RWPE1 (cell line): ENCODE measurements at regions not wholly inside any gene's neighbourhood (a gene's known extent, or its start where the extent isn't known, plus 50 kb on each side); places are given as distances from the start of the nearest gene placed in this dataset.

Experiments
- CTCF ChIA-PET: fragments of 350-600 bp; sonication (Branson Sonifier 250); formaldehyde crosslinking; extraction: SDS; loops from one replicate; lab custom pipeline; 2021; lab: Yijun Ruan, JAX
- POLR2A ChIA-PET: fragments of 400-600 bp; formaldehyde crosslinking; extraction: SDS; loops from one replicate; lab custom pipeline; 2020; ENCODE audit warnings: antibody characterized with exemption; ENCODE audit not compliant: low non-redundant PET; lab: Yijun Ruan, JAX
- DNase-seq: peaks from one replicate; pipeline ENCODE4 v3.0.0; 2012; ENCODE audit warnings: low spot score
- H3K27ac ChIP-seq: fragments of 450-650 bp; 2 replicates; pipeline ENCODE4 v1.5.1; 2017
- TF ChIP-seq, protein P1 (sequence below): fragments of 450-650 bp; conservative IDR thresholded peaks from 2 replicates; pipeline ENCODE4 v1.5.1; 2017; ENCODE audit warnings: low read depth, mild to moderate bottlenecking

DNA sequence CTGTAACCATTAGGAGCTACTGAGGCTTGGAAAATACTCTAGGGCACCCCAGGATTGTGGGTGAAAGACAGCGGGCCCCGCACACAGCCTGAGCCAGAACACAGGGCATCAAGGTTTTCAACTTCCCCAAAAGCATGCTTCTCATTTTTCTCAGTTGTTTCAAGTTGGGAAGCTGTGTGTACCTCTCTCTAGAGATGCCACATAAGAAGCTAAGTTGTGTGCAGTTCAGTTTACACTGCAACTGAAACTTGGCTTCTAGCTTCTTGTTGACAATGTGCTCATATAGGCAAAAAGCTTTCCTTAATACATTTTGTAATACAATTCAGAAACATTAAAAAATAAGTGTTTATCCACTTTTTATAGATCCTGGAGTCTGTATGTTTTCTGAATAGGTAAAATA, 88.1 kb upstream of the PTPRR start:
- POLR2A ChIA-PET = no interaction called here
- TF ChIP-seq, protein P1, sequence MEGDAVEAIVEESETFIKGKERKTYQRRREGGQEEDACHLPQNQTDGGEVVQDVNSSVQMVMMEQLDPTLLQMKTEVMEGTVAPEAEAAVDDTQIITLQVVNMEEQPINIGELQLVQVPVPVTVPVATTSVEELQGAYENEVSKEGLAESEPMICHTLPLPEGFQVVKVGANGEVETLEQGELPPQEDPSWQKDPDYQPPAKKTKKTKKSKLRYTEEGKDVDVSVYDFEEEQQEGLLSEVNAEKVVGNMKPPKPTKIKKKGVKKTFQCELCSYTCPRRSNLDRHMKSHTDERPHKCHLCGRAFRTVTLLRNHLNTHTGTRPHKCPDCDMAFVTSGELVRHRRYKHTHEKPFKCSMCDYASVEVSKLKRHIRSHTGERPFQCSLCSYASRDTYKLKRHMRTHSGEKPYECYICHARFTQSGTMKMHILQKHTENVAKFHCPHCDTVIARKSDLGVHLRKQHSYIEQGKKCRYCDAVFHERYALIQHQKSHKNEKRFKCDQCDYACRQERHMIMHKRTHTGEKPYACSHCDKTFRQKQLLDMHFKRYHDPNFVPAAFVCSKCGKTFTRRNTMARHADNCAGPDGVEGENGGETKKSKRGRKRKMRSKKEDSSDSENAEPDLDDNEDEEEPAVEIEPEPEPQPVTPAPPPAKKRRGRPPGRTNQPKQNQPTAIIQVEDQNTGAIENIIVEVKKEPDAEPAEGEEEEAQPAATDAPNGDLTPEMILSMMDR = no peak
- CTCF ChIA-PET = interaction anchor here (0.6 to 0.7 kb wide), 2 partner anchors 1084 to 1295 kb away, joined by 3 to 4 read pairs; no protein-coding TSS in a partner anchor
- DNase-seq = no peak
- H3K27ac ChIP-seq = no peak overlapping the region

DNA sequence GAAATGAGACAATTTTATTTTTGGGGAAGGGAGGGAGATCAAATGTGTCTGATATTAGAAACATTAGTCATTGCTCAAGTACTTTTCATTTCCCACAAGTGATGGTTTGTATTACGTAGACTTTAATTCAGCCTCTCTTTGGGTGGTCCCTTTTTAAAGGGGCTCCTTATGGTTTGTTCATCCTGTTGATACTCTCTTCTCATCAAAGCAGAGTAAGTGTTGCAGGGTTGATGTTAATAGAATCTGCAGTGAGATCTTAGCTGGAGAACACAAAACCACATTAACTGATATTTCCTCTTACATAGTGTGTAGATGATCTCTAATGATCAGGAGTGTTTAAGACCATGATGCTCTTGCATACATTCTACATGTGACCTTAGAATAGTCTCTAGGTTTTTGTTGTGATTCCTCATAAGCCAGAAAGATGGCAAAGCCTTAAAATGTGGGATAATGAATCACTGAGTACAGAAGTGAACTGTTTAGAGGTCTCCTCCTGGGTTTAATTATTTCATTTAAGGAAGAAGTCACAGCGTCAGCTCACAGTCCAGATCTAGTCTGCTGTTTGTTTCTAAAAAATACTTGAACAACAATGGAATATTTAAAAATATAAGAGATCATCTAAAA, 87.4 kb upstream of the PTPRR start:
- ChIA-PET POLR2A (no interaction called here), CTCF (interaction anchor here (0.6 to 0.7 kb wide), 2 partner anchors 1083 to 1296 kb away, joined by 3 to 4 read pairs; no protein-coding TSS in a partner anchor)
- TF ChIP-seq, protein P1 = no peak
- no peak for DNase-seq
- no peak overlapping the region for H3K27ac ChIP-seq

DNA sequence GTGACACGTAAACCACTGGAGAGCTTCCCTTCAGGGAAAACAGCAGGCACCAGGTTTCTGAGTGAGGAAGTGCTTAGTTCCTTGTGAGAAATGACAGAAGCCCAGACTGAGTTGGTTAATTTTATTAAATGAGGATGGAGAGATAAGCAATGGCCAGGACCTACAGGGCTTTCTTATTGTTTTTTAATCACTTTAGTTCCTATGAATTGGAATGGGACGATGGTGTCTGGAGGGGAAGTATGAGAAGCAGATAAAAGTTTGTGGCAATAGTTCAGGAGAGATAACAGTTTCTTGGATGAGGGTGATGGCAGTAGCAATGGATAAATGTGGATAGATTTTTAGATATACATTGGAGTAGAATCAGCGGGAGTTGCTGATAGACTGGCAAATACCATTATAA, 86.5 kb upstream of the PTPRR start:
- ChIA-PET CTCF (no interaction called here), POLR2A (interaction anchor here (0.7 kb wide), 1 partner anchor 89 kb away, joined by 4 read pairs; no protein-coding TSS in a partner anchor)
- TF ChIP-seq, protein P1 = no peak
- no peak for DNase-seq
- H3K27ac ChIP-seq = no peak overlapping the region

DNA sequence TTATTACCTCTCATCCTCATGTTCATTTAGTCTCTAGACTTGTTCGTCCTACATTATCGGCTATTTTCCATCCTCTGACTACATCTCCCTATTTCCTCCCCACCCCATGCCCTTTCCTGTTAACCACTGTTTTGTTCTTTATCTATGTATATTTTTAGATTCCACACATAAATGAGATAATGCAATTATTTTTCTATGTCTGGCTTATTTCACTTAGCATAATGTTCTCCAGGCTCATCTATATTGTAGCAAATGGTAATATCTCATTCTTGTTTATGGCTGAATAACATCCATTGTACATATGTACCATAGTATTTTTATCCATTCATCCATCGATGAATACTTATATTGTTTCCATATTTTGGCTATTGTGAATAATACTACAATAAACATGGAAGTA, 84.6 kb upstream of the PTPRR start:
- CTCF ChIA-PET = no interaction called here
- DNase-seq = no peak
- no peak overlapping the region for H3K27ac ChIP-seq
- TF ChIP-seq, protein P1 = no peak
- POLR2A ChIA-PET = no interaction called here

DNA sequence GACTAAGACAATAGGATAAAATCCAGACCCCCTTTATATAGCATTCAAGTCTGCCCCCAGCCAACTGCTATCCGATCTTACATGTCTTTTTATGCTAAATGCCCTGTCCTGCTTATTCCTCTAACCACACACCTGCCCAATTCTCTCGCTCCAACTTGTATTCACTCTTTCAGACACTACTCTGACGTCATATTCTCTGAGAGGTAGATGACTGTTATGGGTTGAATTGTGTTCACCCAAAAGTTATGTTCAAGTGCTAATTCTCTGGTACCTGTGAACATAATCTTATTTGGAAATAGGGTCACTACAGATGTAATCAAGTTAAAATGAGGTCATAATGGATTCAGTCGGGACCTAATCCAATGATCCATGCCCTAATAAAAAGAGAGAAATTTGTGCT, 84.0 kb upstream of the PTPRR start:
- TF ChIP-seq, protein P1 = no peak
- POLR2A ChIA-PET = no interaction called here
- no peak for DNase-seq
- no peak overlapping the region for H3K27ac ChIP-seq
- CTCF ChIA-PET = no interaction called here

DNA sequence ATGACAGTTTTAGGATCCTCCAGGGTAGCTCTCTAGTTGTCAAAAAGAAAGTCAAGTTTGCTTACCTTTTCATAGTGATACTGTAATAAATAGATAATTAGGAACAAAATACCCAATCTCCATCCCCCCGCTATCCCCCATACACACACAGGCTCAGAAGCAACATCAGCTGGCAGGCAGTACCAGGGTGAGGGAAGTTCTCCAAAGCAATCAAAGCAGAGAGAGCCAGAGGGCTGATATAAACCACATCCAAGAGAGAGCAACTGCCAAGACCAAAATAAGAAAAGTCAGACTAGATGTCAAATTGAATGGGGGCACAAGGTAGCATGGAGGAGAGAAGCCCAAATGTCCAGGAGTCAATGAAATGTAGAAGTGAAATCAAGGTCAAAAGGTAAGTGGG, 80.2 kb upstream of the PTPRR start:
- POLR2A ChIA-PET = no interaction called here
- CTCF ChIA-PET = no interaction called here
- TF ChIP-seq, protein P1 = no peak
- no peak overlapping the region for H3K27ac ChIP-seq
- DNase-seq = no peak
